ENCODE measurements at regions not wholly inside any gene's neighbourhood (a gene's known extent, or its start where the extent isn't known, plus 50 kb on each side); places are given as distances from the start of the nearest gene placed in this dataset.

GRCh38 chr3:180277041-180277440 is 240.3 kb upstream of the PEX5L start:
- no peak for TF ChIP-seq CTCF (conservative IDR thresholded peaks at IDR 0.05; ENCODE audit: low read depth, low read length)
- DNase-seq (ENCODE audit: low read depth): no peak
- no peak overlapping the region for H3K4me3 ChIP-seq (ENCODE audit: low read depth, low read length)

DNA sequence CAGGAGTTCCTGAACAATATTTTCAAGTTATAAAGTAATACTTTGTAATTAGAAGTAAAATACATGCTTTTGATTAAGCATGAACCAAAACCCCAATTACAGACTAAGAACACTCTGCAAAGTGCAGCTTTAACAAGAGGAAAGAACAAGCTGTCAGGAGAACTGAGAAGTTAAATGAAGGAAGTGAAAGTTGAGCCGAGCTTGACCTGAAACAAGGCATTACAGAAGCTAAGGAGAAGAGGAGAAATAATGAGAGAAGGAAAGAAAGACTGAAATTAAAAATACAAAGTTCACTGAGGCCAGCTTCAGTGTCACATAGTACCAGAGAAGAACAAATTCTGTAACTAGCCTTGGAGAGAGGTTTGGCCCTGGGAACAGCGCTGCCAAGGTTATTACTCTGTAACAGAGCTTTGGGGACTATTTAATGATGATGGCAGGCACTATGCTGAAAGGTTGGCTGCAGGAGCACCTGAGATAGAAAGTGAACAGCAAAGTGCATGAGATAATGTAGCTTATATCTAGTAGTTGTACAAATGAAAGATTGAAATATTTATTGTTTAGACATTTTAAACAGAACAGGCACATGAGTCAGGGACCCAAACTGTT is 241.9 kb upstream of the PEX5L start:
- TF ChIP-seq CTCF (conservative IDR thresholded peaks at IDR 0.05; ENCODE audit: low read depth, low read length): no peak
- DNase-seq (ENCODE audit: low read depth): no peak
- H3K4me3 ChIP-seq (ENCODE audit: low read depth, low read length): no peak overlapping the region

- no peak for TF ChIP-seq CTCF (conservative IDR thresholded peaks at IDR 0.05; ENCODE audit: low read depth, low read length)
- no peak for DNase-seq (ENCODE audit: low read depth)
- H3K4me3 ChIP-seq (ENCODE audit: low read depth, low read length): no peak overlapping the region
Measured at GRCh38 chr3:180280555-180280954, 243.8 kb upstream of the PEX5L start.

DNA sequence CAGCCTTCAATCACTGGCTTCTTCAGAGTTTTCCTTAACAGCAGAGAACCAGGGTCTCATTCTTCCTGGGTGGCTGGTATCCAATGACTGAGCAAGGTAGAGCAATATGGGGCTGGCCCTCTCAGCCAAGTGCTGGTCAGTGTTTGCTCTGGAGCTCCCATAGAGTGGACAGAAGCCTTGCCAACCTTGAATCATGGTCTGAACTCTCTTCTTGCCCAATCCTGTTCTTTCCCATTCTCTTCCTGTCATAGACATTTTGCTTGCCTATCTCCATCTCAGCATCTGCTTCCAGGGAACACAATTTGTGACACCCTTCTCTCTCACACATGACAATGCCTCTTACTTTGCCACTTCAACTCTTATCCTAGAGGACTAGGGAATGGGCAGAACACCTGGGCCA is 245.6 kb upstream of the PEX5L start:
- H3K4me3 ChIP-seq (ENCODE audit: low read depth, low read length): no peak overlapping the region
- DNase-seq (ENCODE audit: low read depth): no peak
- TF ChIP-seq CTCF (conservative IDR thresholded peaks at IDR 0.05; ENCODE audit: low read depth, low read length): no peak

DNA sequence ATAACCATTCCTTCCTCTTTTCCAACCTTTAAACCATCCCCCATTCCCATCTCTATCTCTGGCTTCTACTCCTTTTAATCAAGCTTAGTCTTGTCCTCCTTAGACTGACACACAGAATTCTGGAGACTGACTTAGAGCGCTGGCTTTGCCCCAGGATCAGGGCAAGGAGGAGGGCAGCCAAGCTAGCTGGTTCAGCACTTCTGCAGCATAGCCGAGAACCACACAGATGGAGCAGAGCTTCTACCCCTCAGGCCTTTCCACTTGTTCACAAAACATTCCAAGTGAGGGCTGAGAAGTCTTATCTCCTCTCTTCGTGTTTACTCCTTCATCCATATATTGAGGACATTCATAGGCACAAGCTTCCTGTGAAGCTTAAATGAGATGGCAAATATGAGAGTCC is 246.5 kb upstream of the PEX5L start:
- TF ChIP-seq CTCF (conservative IDR thresholded peaks at IDR 0.05; ENCODE audit: low read depth, low read length): no peak
- no peak for DNase-seq (ENCODE audit: low read depth)
- H3K4me3 ChIP-seq (ENCODE audit: low read depth, low read length): no peak overlapping the region

DNA sequence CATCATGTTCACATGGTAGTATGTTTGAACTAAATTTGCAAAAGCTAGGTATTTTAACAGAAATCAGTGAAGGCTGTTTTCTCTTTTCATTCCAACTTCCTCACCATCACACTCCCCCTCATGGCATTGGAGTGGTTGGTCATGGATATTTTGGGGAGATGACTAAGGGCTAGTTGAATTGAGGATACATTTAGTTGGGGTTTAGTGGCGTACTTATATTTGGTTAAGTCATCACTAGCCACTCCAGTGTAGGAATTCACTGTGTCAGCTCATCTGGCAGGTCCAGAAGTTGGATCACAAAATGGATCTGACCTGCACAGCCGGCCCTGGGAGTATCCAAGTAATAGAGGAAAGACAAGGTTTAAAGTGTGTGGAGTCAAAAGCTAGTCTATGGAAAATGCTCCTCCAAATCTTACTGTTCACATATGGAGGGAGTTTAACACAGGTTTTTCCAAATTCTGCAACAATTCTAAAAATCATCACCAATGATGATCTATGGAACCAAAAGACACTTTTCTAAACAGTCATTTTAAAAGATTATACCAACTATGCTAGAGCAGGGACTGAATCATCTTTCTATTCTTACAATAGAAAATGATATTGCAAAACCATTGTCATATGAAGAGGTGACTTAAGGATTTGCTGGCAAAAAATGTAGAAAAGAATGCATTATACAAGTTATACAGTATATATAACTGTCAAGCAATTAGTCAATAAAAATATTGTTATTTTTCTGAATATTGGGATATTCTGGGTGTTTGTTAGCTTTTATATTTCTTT is 247.8 kb upstream of the PEX5L start:
- no peak overlapping the region for H3K4me3 ChIP-seq (ENCODE audit: low read depth, low read length)
- no peak for DNase-seq (ENCODE audit: low read depth)
- TF ChIP-seq CTCF (conservative IDR thresholded peaks at IDR 0.05; ENCODE audit: low read depth, low read length): no peak

GRCh38 chr3:180287703-180288102 is 251.0 kb upstream of the PEX5L start:
- no peak for DNase-seq (ENCODE audit: low read depth)

More at GRCh38 chr3:180287703-180288102, 251.0 kb upstream of the PEX5L start:
- TF ChIP-seq CTCF (conservative IDR thresholded peaks at IDR 0.05; ENCODE audit: low read depth, low read length): no peak
- no peak overlapping the region for H3K4me3 ChIP-seq (ENCODE audit: low read depth, low read length)
